ENCODE measurements at regions not wholly inside any gene's neighbourhood (a gene's known extent, or its start where the extent isn't known, plus 50 kb on each side); places are given as distances from the start of the nearest gene placed in this dataset.

DNA sequence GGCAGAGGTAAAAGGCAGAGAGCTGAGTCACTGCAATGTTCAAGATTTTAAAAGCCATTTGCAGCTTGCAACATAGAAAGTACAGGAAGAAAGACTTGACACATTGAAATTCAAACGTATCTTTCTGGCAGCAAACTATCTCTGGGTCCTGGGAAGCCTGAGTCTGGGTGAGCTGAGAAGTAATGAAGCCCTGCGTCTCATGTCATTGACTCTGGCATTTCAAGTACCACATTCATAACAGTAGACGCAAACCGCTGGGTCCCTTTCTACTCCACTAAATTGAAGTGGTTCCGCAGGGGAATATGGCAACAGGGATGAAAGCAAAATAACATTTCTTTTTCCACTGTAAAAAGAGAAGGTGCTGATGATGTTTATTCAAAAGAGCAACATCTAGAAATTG lies 694.3 kb downstream of the BRINP1 start:
- peaks cover 15% of the 10 kb centered on the region for H3K4me1 ChIP-seq (ENCODE audit: insufficient read depth)
- Mint-ChIP-seq H3K4me3 (no peak overlapping the region), H3K9me3 (peaks cover 26% of the 10 kb centered on the region), H3K4me1 (peaks cover 20% of the 10 kb centered on the region), H3K27me3 (ENCODE audit: insufficient read depth, low read depth, poor library complexity) (no peaks in the 10 kb centered on the region), H3K36me3 (ENCODE audit: low read depth) (peaks cover 21% of the 10 kb centered on the region), H3K27ac (no peak overlapping the region)
- no peaks in the 10 kb centered on the region for H3K9me2 ChIP-seq (ENCODE audit: insufficient read depth)
- no peak overlapping the region for H3K4me3 ChIP-seq
- H3K27me3 ChIP-seq (ENCODE audit: insufficient read depth): no peaks in the 10 kb centered on the region
- ATAC-seq (no peak), DNase-seq (ENCODE audit: low spot score) (no peak)
- no peak overlapping the region for H3K27ac ChIP-seq (ENCODE audit: low read depth)
- no peaks in the 10 kb centered on the region for H3K79me2 ChIP-seq (replicated peaks; ENCODE audit: insufficient read depth)
- TF ChIP-seq NANOG (IDR thresholded peaks at IDR 0.05; ENCODE audit: borderline replicate concordance) (no peak), ZNF331 (CRISPR knock-in tag; IDR thresholded peaks at IDR 0.05; ENCODE audit: low read depth) (no peak), EZH2 (IDR thresholded peaks at IDR 0.05; ENCODE audit: low read depth, unreplicated experiment) (no peak), ZNF114 (CRISPR knock-in tag; IDR thresholded peaks at IDR 0.05) (no peak), EZH2phosphoT487 (IDR thresholded peaks at IDR 0.05; ENCODE audit: unreplicated experiment) (no peak), JUNB (IDR thresholded peaks at IDR 0.05; ENCODE audit: unreplicated experiment) (no peak), POLR2AphosphoS5 (IDR thresholded peaks at IDR 0.05; ENCODE audit: low read depth) (no peak), CREB1 (CRISPR knock-in tag; IDR thresholded peaks at IDR 0.05; ENCODE audit: low read depth) (no peak), STAT1 (IDR thresholded peaks at IDR 0.05; ENCODE audit: unreplicated experiment) (no peak)
- TF ChIP-seq, protein P1, sequence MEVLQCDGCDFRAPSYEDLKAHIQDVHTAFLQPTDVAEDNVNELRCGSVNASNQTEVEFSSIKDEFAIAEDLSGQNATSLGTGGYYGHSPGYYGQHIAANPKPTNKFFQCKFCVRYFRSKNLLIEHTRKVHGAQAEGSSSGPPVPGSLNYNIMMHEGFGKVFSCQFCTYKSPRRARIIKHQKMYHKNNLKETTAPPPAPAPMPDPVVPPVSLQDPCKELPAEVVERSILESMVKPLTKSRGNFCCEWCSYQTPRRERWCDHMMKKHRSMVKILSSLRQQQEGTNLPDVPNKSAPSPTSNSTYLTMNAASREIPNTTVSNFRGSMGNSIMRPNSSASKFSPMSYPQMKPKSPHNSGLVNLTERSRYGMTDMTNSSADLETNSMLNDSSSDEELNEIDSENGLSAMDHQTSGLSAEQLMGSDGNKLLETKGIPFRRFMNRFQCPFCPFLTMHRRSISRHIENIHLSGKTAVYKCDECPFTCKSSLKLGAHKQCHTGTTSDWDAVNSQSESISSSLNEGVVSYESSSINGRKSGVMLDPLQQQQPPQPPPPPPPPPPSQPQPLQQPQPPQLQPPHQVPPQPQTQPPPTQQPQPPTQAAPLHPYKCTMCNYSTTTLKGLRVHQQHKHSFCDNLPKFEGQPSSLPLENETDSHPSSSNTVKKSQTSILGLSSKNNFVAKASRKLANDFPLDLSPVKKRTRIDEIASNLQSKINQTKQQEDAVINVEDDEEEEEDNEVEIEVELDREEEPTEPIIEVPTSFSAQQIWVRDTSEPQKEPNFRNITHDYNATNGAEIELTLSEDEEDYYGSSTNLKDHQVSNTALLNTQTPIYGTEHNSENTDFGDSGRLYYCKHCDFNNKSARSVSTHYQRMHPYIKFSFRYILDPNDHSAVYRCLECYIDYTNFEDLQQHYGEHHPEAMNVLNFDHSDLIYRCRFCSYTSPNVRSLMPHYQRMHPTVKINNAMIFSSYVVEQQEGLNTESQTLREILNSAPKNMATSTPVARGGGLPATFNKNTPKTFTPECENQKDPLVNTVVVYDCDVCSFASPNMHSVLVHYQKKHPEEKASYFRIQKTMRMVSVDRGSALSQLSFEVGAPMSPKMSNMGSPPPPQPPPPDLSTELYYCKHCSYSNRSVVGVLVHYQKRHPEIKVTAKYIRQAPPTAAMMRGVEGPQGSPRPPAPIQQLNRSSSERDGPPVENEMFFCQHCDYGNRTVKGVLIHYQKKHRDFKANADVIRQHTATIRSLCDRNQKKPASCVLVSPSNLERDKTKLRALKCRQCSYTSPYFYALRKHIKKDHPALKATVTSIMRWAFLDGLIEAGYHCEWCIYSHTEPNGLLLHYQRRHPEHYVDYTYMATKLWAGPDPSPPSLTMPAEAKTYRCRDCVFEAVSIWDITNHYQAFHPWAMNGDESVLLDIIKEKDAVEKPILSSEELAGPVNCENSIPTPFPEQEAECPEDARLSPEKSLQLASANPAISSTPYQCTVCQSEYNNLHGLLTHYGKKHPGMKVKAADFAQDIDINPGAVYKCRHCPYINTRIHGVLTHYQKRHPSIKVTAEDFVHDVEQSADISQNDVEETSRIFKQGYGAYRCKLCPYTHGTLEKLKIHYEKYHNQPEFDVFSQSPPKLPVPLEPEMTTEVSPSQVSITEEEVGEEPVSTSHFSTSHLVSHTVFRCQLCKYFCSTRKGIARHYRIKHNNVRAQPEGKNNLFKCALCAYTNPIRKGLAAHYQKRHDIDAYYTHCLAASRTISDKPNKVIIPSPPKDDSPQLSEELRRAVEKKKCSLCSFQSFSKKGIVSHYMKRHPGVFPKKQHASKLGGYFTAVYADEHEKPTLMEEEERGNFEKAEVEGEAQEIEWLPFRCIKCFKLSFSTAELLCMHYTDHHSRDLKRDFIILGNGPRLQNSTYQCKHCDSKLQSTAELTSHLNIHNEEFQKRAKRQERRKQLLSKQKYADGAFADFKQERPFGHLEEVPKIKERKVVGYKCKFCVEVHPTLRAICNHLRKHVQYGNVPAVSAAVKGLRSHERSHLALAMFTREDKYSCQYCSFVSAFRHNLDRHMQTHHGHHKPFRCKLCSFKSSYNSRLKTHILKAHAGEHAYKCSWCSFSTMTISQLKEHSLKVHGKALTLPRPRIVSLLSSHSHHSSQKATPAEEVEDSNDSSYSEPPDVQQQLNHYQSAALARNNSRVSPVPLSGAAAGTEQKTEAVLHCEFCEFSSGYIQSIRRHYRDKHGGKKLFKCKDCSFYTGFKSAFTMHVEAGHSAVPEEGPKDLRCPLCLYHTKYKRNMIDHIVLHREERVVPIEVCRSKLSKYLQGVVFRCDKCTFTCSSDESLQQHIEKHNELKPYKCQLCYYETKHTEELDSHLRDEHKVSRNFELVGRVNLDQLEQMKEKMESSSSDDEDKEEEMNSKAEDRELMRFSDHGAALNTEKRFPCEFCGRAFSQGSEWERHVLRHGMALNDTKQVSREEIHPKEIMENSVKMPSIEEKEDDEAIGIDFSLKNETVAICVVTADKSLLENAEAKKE (CRISPR knock-in tag; IDR thresholded peaks at IDR 0.05): no peak
- TF ChIP-seq, protein P2, sequence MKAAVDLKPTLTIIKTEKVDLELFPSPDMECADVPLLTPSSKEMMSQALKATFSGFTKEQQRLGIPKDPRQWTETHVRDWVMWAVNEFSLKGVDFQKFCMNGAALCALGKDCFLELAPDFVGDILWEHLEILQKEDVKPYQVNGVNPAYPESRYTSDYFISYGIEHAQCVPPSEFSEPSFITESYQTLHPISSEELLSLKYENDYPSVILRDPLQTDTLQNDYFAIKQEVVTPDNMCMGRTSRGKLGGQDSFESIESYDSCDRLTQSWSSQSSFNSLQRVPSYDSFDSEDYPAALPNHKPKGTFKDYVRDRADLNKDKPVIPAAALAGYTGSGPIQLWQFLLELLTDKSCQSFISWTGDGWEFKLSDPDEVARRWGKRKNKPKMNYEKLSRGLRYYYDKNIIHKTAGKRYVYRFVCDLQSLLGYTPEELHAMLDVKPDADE (IDR thresholded peaks at IDR 0.05): no peak
- TF ChIP-seq, protein P3, sequence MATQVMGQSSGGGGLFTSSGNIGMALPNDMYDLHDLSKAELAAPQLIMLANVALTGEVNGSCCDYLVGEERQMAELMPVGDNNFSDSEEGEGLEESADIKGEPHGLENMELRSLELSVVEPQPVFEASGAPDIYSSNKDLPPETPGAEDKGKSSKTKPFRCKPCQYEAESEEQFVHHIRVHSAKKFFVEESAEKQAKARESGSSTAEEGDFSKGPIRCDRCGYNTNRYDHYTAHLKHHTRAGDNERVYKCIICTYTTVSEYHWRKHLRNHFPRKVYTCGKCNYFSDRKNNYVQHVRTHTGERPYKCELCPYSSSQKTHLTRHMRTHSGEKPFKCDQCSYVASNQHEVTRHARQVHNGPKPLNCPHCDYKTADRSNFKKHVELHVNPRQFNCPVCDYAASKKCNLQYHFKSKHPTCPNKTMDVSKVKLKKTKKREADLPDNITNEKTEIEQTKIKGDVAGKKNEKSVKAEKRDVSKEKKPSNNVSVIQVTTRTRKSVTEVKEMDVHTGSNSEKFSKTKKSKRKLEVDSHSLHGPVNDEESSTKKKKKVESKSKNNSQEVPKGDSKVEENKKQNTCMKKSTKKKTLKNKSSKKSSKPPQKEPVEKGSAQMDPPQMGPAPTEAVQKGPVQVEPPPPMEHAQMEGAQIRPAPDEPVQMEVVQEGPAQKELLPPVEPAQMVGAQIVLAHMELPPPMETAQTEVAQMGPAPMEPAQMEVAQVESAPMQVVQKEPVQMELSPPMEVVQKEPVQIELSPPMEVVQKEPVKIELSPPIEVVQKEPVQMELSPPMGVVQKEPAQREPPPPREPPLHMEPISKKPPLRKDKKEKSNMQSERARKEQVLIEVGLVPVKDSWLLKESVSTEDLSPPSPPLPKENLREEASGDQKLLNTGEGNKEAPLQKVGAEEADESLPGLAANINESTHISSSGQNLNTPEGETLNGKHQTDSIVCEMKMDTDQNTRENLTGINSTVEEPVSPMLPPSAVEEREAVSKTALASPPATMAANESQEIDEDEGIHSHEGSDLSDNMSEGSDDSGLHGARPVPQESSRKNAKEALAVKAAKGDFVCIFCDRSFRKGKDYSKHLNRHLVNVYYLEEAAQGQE (IDR thresholded peaks at IDR 0.05; ENCODE audit: unreplicated experiment): no peak
- TF ChIP-seq, protein P4, sequence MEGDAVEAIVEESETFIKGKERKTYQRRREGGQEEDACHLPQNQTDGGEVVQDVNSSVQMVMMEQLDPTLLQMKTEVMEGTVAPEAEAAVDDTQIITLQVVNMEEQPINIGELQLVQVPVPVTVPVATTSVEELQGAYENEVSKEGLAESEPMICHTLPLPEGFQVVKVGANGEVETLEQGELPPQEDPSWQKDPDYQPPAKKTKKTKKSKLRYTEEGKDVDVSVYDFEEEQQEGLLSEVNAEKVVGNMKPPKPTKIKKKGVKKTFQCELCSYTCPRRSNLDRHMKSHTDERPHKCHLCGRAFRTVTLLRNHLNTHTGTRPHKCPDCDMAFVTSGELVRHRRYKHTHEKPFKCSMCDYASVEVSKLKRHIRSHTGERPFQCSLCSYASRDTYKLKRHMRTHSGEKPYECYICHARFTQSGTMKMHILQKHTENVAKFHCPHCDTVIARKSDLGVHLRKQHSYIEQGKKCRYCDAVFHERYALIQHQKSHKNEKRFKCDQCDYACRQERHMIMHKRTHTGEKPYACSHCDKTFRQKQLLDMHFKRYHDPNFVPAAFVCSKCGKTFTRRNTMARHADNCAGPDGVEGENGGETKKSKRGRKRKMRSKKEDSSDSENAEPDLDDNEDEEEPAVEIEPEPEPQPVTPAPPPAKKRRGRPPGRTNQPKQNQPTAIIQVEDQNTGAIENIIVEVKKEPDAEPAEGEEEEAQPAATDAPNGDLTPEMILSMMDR (conservative IDR thresholded peaks at IDR 0.05; ENCODE audit: low read depth in 2 of 2): no peak
- H4K20me1 ChIP-seq (replicated peaks; ENCODE audit: insufficient read depth): no peaks in the 10 kb centered on the region
- peak overlapping the region; percentile 77; the same call in 1 of the 2 replicates for H2AFZ ChIP-seq
- H3K4me2 ChIP-seq: no peak overlapping the region
- no peaks in the 10 kb centered on the region for H3F3A ChIP-seq (replicated peaks; ENCODE audit: low read depth)
- H3K36me3 ChIP-seq (ENCODE audit: insufficient read depth): no peaks in the 10 kb centered on the region

Data from GM23338 (cell line).